IMR-90 (cell line): ENCODE measurements at regions not wholly inside any gene's neighbourhood (a gene's known extent, or its start where the extent isn't known, plus 50 kb on each side); places are given as distances from the start of the nearest gene placed in this dataset.

ENCODE experiments used
- ATAC-seq: fragments of 200-7000 bp; cut with Tn5 transposase; 2 replicates; pipeline ENCODE4 v1.9.1; 2020; ENCODE audit warnings: low read depth, mild to moderate bottlenecking, moderate library complexity
- BruUV-seq: library from RNA; stranded (reverse); fragments of 400-500 nt; replicated peaks from 2 replicates; lab custom pipeline; 2021; lab: Mats Ljungman, UMichigan
- CTCF ChIA-PET: fragments of 300-600 bp; formaldehyde crosslinking; extraction: SDS; loops from one replicate; lab custom pipeline; 2021; ENCODE audit warnings: antibody characterized with exemption; lab: Yijun Ruan, JAX
- POLR2A ChIA-PET: fragments of 300-600 bp; sonication (Branson Sonifier 250); formaldehyde crosslinking; loops from one replicate; lab custom pipeline; 2022; ENCODE audit warnings: antibody characterized with exemption; ENCODE audit not compliant: unreplicated experiment; lab: Charles Lee
- DNase-seq: peaks from one replicate; pipeline ENCODE4 v3.0.0; 2013
- H2AFZ ChIP-seq: replicated peaks from 2 replicates; pipeline ENCODE3; 2013; ENCODE audit warnings: low read length, mild to moderate bottlenecking; ENCODE audit not compliant: poor library complexity
- H2AK5ac ChIP-seq: 2 replicates; pipeline ENCODE4 v1.6.1; 2013; ENCODE audit warnings: low read depth, low read length, inconsistent platforms
- H2AK9ac ChIP-seq: replicated peaks from 2 replicates; pipeline ENCODE3; 2013; ENCODE audit warnings: mild to moderate bottlenecking, low read depth, low read length, moderate library complexity; ENCODE audit not compliant: poor library complexity
- H2BK120ac ChIP-seq: 2 replicates; pipeline ENCODE4 v1.6.1; 2013; ENCODE audit warnings: low read depth, low read length, inconsistent platforms
- H2BK15ac ChIP-seq: 3 replicates; pipeline ENCODE4 v1.6.1; 2013; ENCODE audit warnings: low read depth, low read length, inconsistent platforms
- H2BK20ac ChIP-seq: 2 replicates; pipeline ENCODE4 v1.6.1; 2013; ENCODE audit warnings: low read depth, mild to moderate bottlenecking, inconsistent platforms, low read length, moderate library complexity
- H2BK5ac ChIP-seq: 2 replicates; pipeline ENCODE4 v1.6.1; 2013; ENCODE audit warnings: mild to moderate bottlenecking, low read depth, low read length, inconsistent platforms; ENCODE audit not compliant: poor library complexity, severe bottlenecking
- H3K14ac ChIP-seq: replicated peaks from 2 replicates; pipeline ENCODE4 v1.6.1; 2013; ENCODE audit warnings: low read depth, low read length, inconsistent platforms
- H3K18ac ChIP-seq: 2 replicates; pipeline ENCODE4 v1.6.1; 2013; ENCODE audit warnings: low read depth, low read length, control low read depth
- H3K23ac ChIP-seq: 2 replicates; pipeline ENCODE4 v1.6.1; 2013; ENCODE audit warnings: low read depth, low read length, inconsistent platforms
- H3K27ac ChIP-seq: 2 replicates; pipeline ENCODE4 v1.5.1; 2013; ENCODE audit warnings: mild to moderate bottlenecking, control low read depth, low read length; ENCODE audit not compliant: insufficient read depth
- H3K27me3 ChIP-seq: 2 replicates; pipeline ENCODE4 v1.6.1; 2013; ENCODE audit warnings: low read length; ENCODE audit not compliant: control insufficient read depth, insufficient read depth
- H3K36me3 ChIP-seq: 2 replicates; pipeline ENCODE4 v1.6.1; 2013; ENCODE audit warnings: low read length, mixed read lengths; ENCODE audit not compliant: control insufficient read depth, insufficient read depth
- H3K4ac ChIP-seq: 2 replicates; pipeline ENCODE4 v1.6.1; 2013; ENCODE audit warnings: low read depth, low read length, inconsistent platforms
- H3K4me1 ChIP-seq: 2 replicates; pipeline ENCODE4 v1.6.1; 2013; ENCODE audit warnings: low read length, mixed read lengths; ENCODE audit not compliant: control insufficient read depth, insufficient read depth
- H3K4me2 ChIP-seq: 2 replicates; pipeline ENCODE4 v1.6.1; 2013; ENCODE audit warnings: low read depth, mild to moderate bottlenecking, control low read depth, low read length, moderate library complexity
- H3K4me3 ChIP-seq: 2 replicates; pipeline ENCODE4 v1.5.1; 2013; ENCODE audit warnings: low read depth, mild to moderate bottlenecking, control low read depth, low read length, moderate library complexity; ENCODE audit not compliant: insufficient read depth
- H3K56ac ChIP-seq: 2 replicates; pipeline ENCODE4 v1.6.1; 2013; ENCODE audit warnings: low read length, inconsistent platforms; ENCODE audit not compliant: insufficient read depth; ENCODE audit errors: extremely low read depth
- H3K79me1 ChIP-seq, 2 experiments: 2 replicates each; pipeline ENCODE4 v1.6.1; 2013; ENCODE audit warnings: low read length in 2 of 2, inconsistent platforms in 1 of 2, low read depth in 1 of 2
- H3K9ac ChIP-seq: 2 replicates; pipeline ENCODE4 v1.6.1; 2013; ENCODE audit warnings: low read depth, low read length, control low read depth
- H3K9me1 ChIP-seq: 2 replicates; pipeline ENCODE4 v1.6.1; 2013; ENCODE audit warnings: low read length, inconsistent platforms; ENCODE audit not compliant: insufficient read depth
- H3K9me3 ChIP-seq: 2 replicates; pipeline ENCODE4 v1.6.1; 2013; ENCODE audit warnings: low read length; ENCODE audit not compliant: control insufficient read depth, insufficient read depth
- H4K20me1 ChIP-seq: 2 replicates; pipeline ENCODE4 v1.6.1; 2013; ENCODE audit warnings: low read length, inconsistent platforms; ENCODE audit not compliant: insufficient read depth
- H4K5ac ChIP-seq: 2 replicates; pipeline ENCODE4 v1.6.1; 2013; ENCODE audit warnings: mild to moderate bottlenecking, low read depth, low read length, control low read depth
- H4K8ac ChIP-seq, 2 experiments: 2 replicates each; pipeline ENCODE4 v1.6.1; 2013; ENCODE audit warnings: low read depth in 2 of 2, low read length in 2 of 2, control low read depth in 1 of 2, inconsistent platforms in 1 of 2
- H4K91ac ChIP-seq: 2 replicates; pipeline ENCODE4 v1.6.1; 2013; ENCODE audit warnings: low read depth, low read length, inconsistent platforms; ENCODE audit not compliant: insufficient read depth
- MAFK ChIP-seq: IDR thresholded peaks from 2 replicates; pipeline ENCODE4 v1.6.1; 2012; ENCODE audit warnings: low read depth, low read length, improper control_type of control experiment
- MXI1 ChIP-seq: IDR thresholded peaks from 2 replicates; pipeline ENCODE4 v1.6.1; 2012; ENCODE audit warnings: low read depth, mild to moderate bottlenecking, low read length, moderate library complexity, borderline replicate concordance
- POLR2A ChIP-seq: IDR thresholded peaks from 2 replicates; pipeline ENCODE4 v1.6.1; 2012; ENCODE audit warnings: mild to moderate bottlenecking, low read depth, low read length
- RAD21 ChIP-seq: IDR thresholded peaks from 2 replicates; pipeline ENCODE4 v1.6.1; 2012; ENCODE audit warnings: low read length, improper control_type of control experiment
- RFX5 ChIP-seq: IDR thresholded peaks from 2 replicates; pipeline ENCODE4 v1.8.0; 2012; ENCODE audit warnings: low read depth, mild to moderate bottlenecking, low read length, moderate library complexity
- WGBS, 2 experiments: methylation state at CpG; one replicate each; pipeline versions ENCODE4 v1.1.5 to v1.1.7; 2013; ENCODE audit warnings: missing lambda C conversion rate in 2 of 2; ENCODE audit not compliant: insufficient read length in 1 of 2; ENCODE audit errors: extremely low coverage in 2 of 2; 5-methylcytosine and 5-hydroxymethylcytosine counted together
- dilution Hi-C: fragments of 300-500 bp; cut with HindIII; formaldehyde crosslinking; loops from one replicate; pipeline ENCODE4 v1.14.3; 2018; ENCODE audit warnings: low sequenced_read_pairs; ENCODE audit not compliant: unreplicated experiment
- in situ Hi-C: fragments of 300-500 bp; cut with MboI; formaldehyde crosslinking; loops from 3 replicates; pipeline ENCODE4 v1.14.3; 2019; ENCODE audit warnings: low sequenced_read_pairs, inconsistent platforms, mixed read lengths
- intact Hi-C: fragments of 100-400 bp; cut with micrococcal nuclease; formaldehyde crosslinking; loops from 2 replicates; pipeline ENCODE4 v1.10.0; 2022

- dilution Hi-C loops: no loop called here
- POLR2A ChIA-PET: no interaction called here
Observed at GRCh38 chr1:79264975-79265818, 258.7 kb upstream of the ADGRL4 start.

More at GRCh38 chr1:79264975-79265818, 258.7 kb upstream of the ADGRL4 start:
- BruUV-seq: no TSS peak
- no peak overlapping the region for H2AK9ac ChIP-seq
- no peak overlapping the region for H2BK20ac ChIP-seq
- H3K4ac ChIP-seq: no peak overlapping the region
- H3K56ac ChIP-seq: no peak overlapping the region
- TF ChIP-seq RAD21 (no peak), POLR2A (no peak), RFX5 (no peak), MAFK (no peak), MXI1 (no peak)
- H3K9me1 ChIP-seq: no peaks in the 10 kb centered on the region
- H3K27me3 ChIP-seq: no peaks in the 10 kb centered on the region
- intact Hi-C loops (no loop called here), in situ Hi-C loops (no loop called here)
- H3K14ac ChIP-seq: no peak overlapping the region; the same call in 1 of the 2 replicates
- no peaks in the 10 kb centered on the region for H3K36me3 ChIP-seq
- no peak for DNase-seq
- no peak overlapping the region for H3K9ac ChIP-seq
- no peak overlapping the region for H3K27ac ChIP-seq
- H2AFZ ChIP-seq: no peak overlapping the region
- H2BK120ac ChIP-seq: no peak overlapping the region
- H3K23ac ChIP-seq: no peak overlapping the region
- no peaks in the 10 kb centered on the region for H3K9me3 ChIP-seq
- no peak for ATAC-seq
- no peak overlapping the region for H3K18ac ChIP-seq
- no peak overlapping the region for H4K91ac ChIP-seq
- no peak overlapping the region for H3K4me3 ChIP-seq
- CTCF ChIA-PET: no interaction called here
- no peak overlapping the region for H3K4me2 ChIP-seq
- no peak overlapping the region for H2AK5ac ChIP-seq
- no peak overlapping the region for H4K5ac ChIP-seq
- no CpG with 5 or more reads among the region's 4 CpGs for WGBS, 2 experiments
- H3K4me1 ChIP-seq: no peaks in the 10 kb centered on the region
- no peaks in the 10 kb centered on the region for H3K79me1 ChIP-seq
- no peak overlapping the region for H2BK5ac ChIP-seq
- no peak overlapping the region for H4K8ac ChIP-seq
- H4K20me1 ChIP-seq: no peaks in the 10 kb centered on the region
- no peak overlapping the region for H2BK15ac ChIP-seq
